Neural progenitor cell (in vitro differentiated cells): ENCODE measurements at regions not wholly inside any gene's neighbourhood (a gene's known extent, or its start where the extent isn't known, plus 50 kb on each side); places are given as distances from the start of the nearest gene placed in this dataset.

Source experiments
- DNase-seq: peaks from one replicate; pipeline ENCODE4 v3.0.0-alpha.2; 2016; ENCODE audit warnings: low spot score
- H2AFZ ChIP-seq: fragments of 200-600 bp; sonication (generic); replicated peaks from 2 replicates; pipeline ENCODE4 v1.6.1; 2016; ENCODE audit warnings: antibody characterized with exemption
- H3F3A ChIP-seq: fragments of 200-600 bp; sonication (generic); 2 replicates; pipeline ENCODE4 v1.6.1; 2016; ENCODE audit warnings: antibody characterized with exemption, low read depth
- H3K27ac ChIP-seq: fragments of 200-600 bp; sonication (generic); 2 replicates; pipeline ENCODE4 v1.5.1; 2016; ENCODE audit warnings: mild to moderate bottlenecking
- H3K27me3 ChIP-seq: fragments of 200-600 bp; sonication (generic); 2 replicates; pipeline ENCODE4 v1.6.1; 2016; ENCODE audit warnings: mild to moderate bottlenecking, moderate library complexity
- H3K36me3 ChIP-seq: fragments of 200-600 bp; sonication (generic); 2 replicates; pipeline ENCODE4 v1.5.1; 2016
- H3K4me1 ChIP-seq: fragments of 200-600 bp; sonication (generic); 2 replicates; pipeline ENCODE4 v1.6.1; 2016; ENCODE audit warnings: mixed run types
- H3K4me2 ChIP-seq: fragments of 200-600 bp; sonication (generic); 2 replicates; pipeline ENCODE4 v1.6.1; 2016
- H3K4me3 ChIP-seq: fragments of 200-600 bp; sonication (generic); 2 replicates; pipeline ENCODE4 v1.5.1; 2016
- H3K79me2 ChIP-seq: fragments of 200-600 bp; sonication (generic); 2 replicates; pipeline ENCODE4 v1.6.1; 2016; ENCODE audit warnings: low read depth
- H3K9ac ChIP-seq: fragments of 200-600 bp; sonication (generic); 2 replicates; pipeline ENCODE4 v1.6.1; 2016
- H3K9me3 ChIP-seq: fragments of 200-600 bp; sonication (generic); 2 replicates; pipeline ENCODE4 v1.5.1; 2016; ENCODE audit warnings: low read depth
- H4K20me1 ChIP-seq: fragments of 200-600 bp; sonication (generic); 2 replicates; pipeline ENCODE4 v1.6.1; 2016; ENCODE audit warnings: low read depth
- H3K27ac Mint-ChIP-seq: 3 replicates; pipeline ENCODE4 v1.8.0; 2021; ENCODE audit warnings: mixed read lengths
- H3K27me3 Mint-ChIP-seq: 2 replicates; pipeline ENCODE4 v1.8.0; 2022; ENCODE audit warnings: low read depth, mild to moderate bottlenecking, inconsistent platforms, moderate library complexity, mixed read lengths; ENCODE audit not compliant: insufficient read depth
- H3K36me3 Mint-ChIP-seq: 3 replicates; pipeline ENCODE4 v1.8.0; 2021; ENCODE audit warnings: mixed read lengths
- H3K4me1 Mint-ChIP-seq: 3 replicates; pipeline ENCODE4 v1.8.0; 2021; ENCODE audit warnings: mixed read lengths
- H3K4me3 Mint-ChIP-seq: 3 replicates; pipeline ENCODE4 v1.8.0; 2021; ENCODE audit warnings: mild to moderate bottlenecking, moderate library complexity, mixed read lengths
- H3K9me3 Mint-ChIP-seq: 3 replicates; pipeline ENCODE4 v1.8.0; 2020; ENCODE audit warnings: mixed read lengths
- CTCF ChIP-seq: fragments of 200-600 bp; sonication (generic); IDR thresholded peaks from 2 replicates; pipeline ENCODE4 v1.5.1; 2017; ENCODE audit warnings: antibody characterized with exemption, mild to moderate bottlenecking
- EZH2 ChIP-seq: fragments of 200-600 bp; sonication (generic); IDR thresholded peaks from 2 replicates; pipeline ENCODE4 v1.6.1; 2017; ENCODE audit warnings: antibody characterized with exemption, mild to moderate bottlenecking, moderate library complexity
- EZH2phosphoT487 ChIP-seq: fragments of 200-600 bp; sonication (generic); IDR thresholded peaks from 2 replicates; pipeline ENCODE4 v1.6.1; 2017; ENCODE audit warnings: antibody characterized with exemption

DNA sequence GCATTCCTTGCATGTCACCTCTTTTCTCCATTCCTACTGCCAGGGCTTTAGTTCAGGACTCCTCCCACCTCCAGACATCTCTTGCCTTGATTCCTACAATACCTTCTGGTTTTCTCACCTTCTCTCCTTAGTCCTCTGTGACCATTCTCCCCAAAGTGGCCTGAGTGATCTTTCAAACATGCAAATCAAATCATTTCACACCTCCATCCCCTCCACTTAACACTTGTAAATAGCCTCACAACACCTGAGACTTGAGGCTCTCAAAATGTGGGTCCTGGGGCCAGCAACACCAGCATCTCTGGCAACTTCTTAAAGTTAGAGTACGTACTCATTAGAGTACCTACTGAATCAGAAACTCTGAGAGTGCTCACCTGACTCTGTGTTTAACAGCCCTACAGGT is 68.4 kb downstream of the RTL9 start:
- H3K4me1 ChIP-seq: no peaks in the 10 kb centered on the region
- no peak overlapping the region for H3K4me2 ChIP-seq
- no peak overlapping the region for H2AFZ ChIP-seq
- no peaks in the 10 kb centered on the region for H3K27me3 ChIP-seq
- no peak overlapping the region for H3K9ac ChIP-seq
- no peaks in the 10 kb centered on the region for H3K36me3 Mint-ChIP-seq
- H3K27ac ChIP-seq: no peak overlapping the region
- peaks cover 3% of the 10 kb centered on the region for H3K27me3 Mint-ChIP-seq
- H3K36me3 ChIP-seq: no peaks in the 10 kb centered on the region
- no peaks in the 10 kb centered on the region for H3K9me3 ChIP-seq
- H3K4me3 Mint-ChIP-seq: no peak overlapping the region
- H4K20me1 ChIP-seq: no peaks in the 10 kb centered on the region
- H3K9me3 Mint-ChIP-seq: no peaks in the 10 kb centered on the region
- H3F3A ChIP-seq: no peaks in the 10 kb centered on the region
- no peak overlapping the region for H3K27ac Mint-ChIP-seq
- no peak for DNase-seq
- TF ChIP-seq CTCF (no peak), EZH2 (no peak), EZH2phosphoT487 (no peak)
- H3K4me3 ChIP-seq: no peak overlapping the region
- peaks cover 30% of the 10 kb centered on the region for H3K4me1 Mint-ChIP-seq
- H3K79me2 ChIP-seq: no peaks in the 10 kb centered on the region

DNA sequence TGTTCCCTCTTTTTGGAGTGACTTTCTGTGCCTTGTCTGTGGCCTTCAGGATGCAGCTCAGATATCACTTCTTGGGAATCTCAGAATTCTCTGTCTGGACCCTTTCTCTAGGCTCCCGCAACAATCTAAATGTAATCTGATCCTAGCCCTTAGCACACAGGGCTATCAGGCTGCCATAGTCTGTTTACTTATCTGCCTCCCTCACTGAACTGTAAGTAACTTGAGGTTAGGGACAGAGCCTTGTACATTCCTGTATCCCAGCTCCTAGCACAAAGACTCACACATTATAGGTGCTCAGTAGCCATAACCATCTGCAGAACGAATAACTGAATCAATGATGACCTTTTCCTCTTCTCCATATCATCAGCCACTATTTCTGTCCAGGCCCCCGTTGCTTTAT is 69.5 kb downstream of the RTL9 start:
- no peak for DNase-seq
- Histone ChIP-seq H3K9ac (no peak overlapping the region), H3K27me3 (no peaks in the 10 kb centered on the region), H2AFZ (no peak overlapping the region), H3F3A (no peaks in the 10 kb centered on the region), H3K4me1 (no peaks in the 10 kb centered on the region), H3K36me3 (no peaks in the 10 kb centered on the region), H3K9me3 (no peaks in the 10 kb centered on the region), H3K27ac (no peak overlapping the region), H3K4me2 (no peak overlapping the region), H3K4me3 (no peak overlapping the region), H3K79me2 (no peaks in the 10 kb centered on the region), H4K20me1 (no peaks in the 10 kb centered on the region)
- Mint-ChIP-seq H3K4me3 (no peak overlapping the region), H3K4me1 (peaks cover 34% of the 10 kb centered on the region), H3K36me3 (no peaks in the 10 kb centered on the region), H3K27me3 (no peaks in the 10 kb centered on the region), H3K27ac (no peak overlapping the region), H3K9me3 (no peaks in the 10 kb centered on the region)
- TF ChIP-seq EZH2 (no peak), CTCF (no peak), EZH2phosphoT487 (no peak)

GRCh38 chrX:110430293-110431076 is 71.8 kb downstream of the RTL9 start:
- Mint-ChIP-seq H3K4me3 (no peak overlapping the region), H3K36me3 (no peaks in the 10 kb centered on the region), H3K4me1 (peaks cover 49% of the 10 kb centered on the region), H3K27me3 (no peaks in the 10 kb centered on the region), H3K27ac (no peak overlapping the region), H3K9me3 (no peaks in the 10 kb centered on the region)
- Histone ChIP-seq H3K27ac (no peak overlapping the region), H3K4me1 (no peaks in the 10 kb centered on the region), H3K4me2 (no peak overlapping the region), H3K79me2 (no peaks in the 10 kb centered on the region), H3K27me3 (no peaks in the 10 kb centered on the region), H3K4me3 (no peak overlapping the region), H3K9ac (no peak overlapping the region), H4K20me1 (no peaks in the 10 kb centered on the region), H2AFZ (no peak overlapping the region), H3K36me3 (no peaks in the 10 kb centered on the region), H3K9me3 (no peaks in the 10 kb centered on the region), H3F3A (no peaks in the 10 kb centered on the region)
- TF ChIP-seq EZH2 (no peak), CTCF (no peak), EZH2phosphoT487 (no peak)
- no peak for DNase-seq
